ENCODE measurements at regions not wholly inside any gene's neighbourhood (a gene's known extent, or its start where the extent isn't known, plus 50 kb on each side); places are given as distances from the start of the nearest gene placed in this dataset.

- FAIRE-seq: no peak
- DNase-seq (ENCODE audit: insufficient read length): no peak
- TF ChIP-seq POLR2A (IDR thresholded peaks at IDR 0.05; ENCODE audit: low read depth, low read length): no peak
- TF ChIP-seq TAF1 (IDR thresholded peaks at IDR 0.05; ENCODE audit: borderline replicate concordance, low read depth, low read length): no peak
- no peak for TF ChIP-seq POLR2AphosphoS5 (IDR thresholded peaks at IDR 0.05; ENCODE audit: low read depth, low read length)
Measured at GRCh38 chr16:73396556-73396955, 348.6 kb upstream of the ZFHX3 start.

GRCh38 chr16:73390936-73391335 is 343.0 kb upstream of the ZFHX3 start:
- DNase-seq (ENCODE audit: insufficient read length) (no peak), FAIRE-seq (no peak)
- TF ChIP-seq POLR2A (IDR thresholded peaks at IDR 0.05; ENCODE audit: low read depth, low read length): no peak
- TF ChIP-seq POLR2AphosphoS5 (IDR thresholded peaks at IDR 0.05; ENCODE audit: low read depth, low read length): no peak
- TF ChIP-seq TAF1 (IDR thresholded peaks at IDR 0.05; ENCODE audit: borderline replicate concordance, low read depth, low read length): no peak

GRCh38 chr16:73390491-73390890 is 342.6 kb upstream of the ZFHX3 start:
- FAIRE-seq: no peak
- no peak for TF ChIP-seq TAF1 (IDR thresholded peaks at IDR 0.05; ENCODE audit: borderline replicate concordance, low read depth, low read length)
- no peak for TF ChIP-seq POLR2AphosphoS5 (IDR thresholded peaks at IDR 0.05; ENCODE audit: low read depth, low read length)
- no peak for TF ChIP-seq POLR2A (IDR thresholded peaks at IDR 0.05; ENCODE audit: low read depth, low read length)
- no peak for DNase-seq (ENCODE audit: insufficient read length)

GRCh38 chr16:73389085-73389484 is 341.2 kb upstream of the ZFHX3 start:
- FAIRE-seq (no peak), DNase-seq (ENCODE audit: insufficient read length) (no peak)
- TF ChIP-seq POLR2A (IDR thresholded peaks at IDR 0.05; ENCODE audit: low read depth, low read length) (no peak), TAF1 (IDR thresholded peaks at IDR 0.05; ENCODE audit: borderline replicate concordance, low read depth, low read length) (no peak), POLR2AphosphoS5 (IDR thresholded peaks at IDR 0.05; ENCODE audit: low read depth, low read length) (no peak)

- no peak for DNase-seq (ENCODE audit: insufficient read length)
- FAIRE-seq: no peak
- TF ChIP-seq POLR2A (IDR thresholded peaks at IDR 0.05; ENCODE audit: low read depth, low read length) (no peak), POLR2AphosphoS5 (IDR thresholded peaks at IDR 0.05; ENCODE audit: low read depth, low read length) (no peak), TAF1 (IDR thresholded peaks at IDR 0.05; ENCODE audit: borderline replicate concordance, low read depth, low read length) (no peak)
Measured at GRCh38 chr16:73387979-73388378, 340.1 kb upstream of the ZFHX3 start.

GRCh38 chr16:73385696-73386095 is 337.8 kb upstream of the ZFHX3 start:
- TF ChIP-seq TAF1 (IDR thresholded peaks at IDR 0.05; ENCODE audit: borderline replicate concordance, low read depth, low read length): no peak
- TF ChIP-seq POLR2AphosphoS5 (IDR thresholded peaks at IDR 0.05; ENCODE audit: low read depth, low read length): no peak
- no peak for TF ChIP-seq POLR2A (IDR thresholded peaks at IDR 0.05; ENCODE audit: low read depth, low read length)
- no peak for DNase-seq (ENCODE audit: insufficient read length)
- no peak for FAIRE-seq

GRCh38 chr16:73384506-73385089 is 336.7 kb upstream of the ZFHX3 start:
- DNase-seq (ENCODE audit: insufficient read length) (no peak), FAIRE-seq (no peak)
- TF ChIP-seq POLR2AphosphoS5 (IDR thresholded peaks at IDR 0.05; ENCODE audit: low read depth, low read length) (no peak), POLR2A (IDR thresholded peaks at IDR 0.05; ENCODE audit: low read depth, low read length) (no peak), TAF1 (IDR thresholded peaks at IDR 0.05; ENCODE audit: borderline replicate concordance, low read depth, low read length) (no peak)

GRCh38 chr16:73383988-73384365 is 336.0 kb upstream of the ZFHX3 start:
- DNase-seq (ENCODE audit: insufficient read length): no peak
- no peak for FAIRE-seq
- TF ChIP-seq POLR2A (IDR thresholded peaks at IDR 0.05; ENCODE audit: low read depth, low read length) (no peak), POLR2AphosphoS5 (IDR thresholded peaks at IDR 0.05; ENCODE audit: low read depth, low read length) (no peak), TAF1 (IDR thresholded peaks at IDR 0.05; ENCODE audit: borderline replicate concordance, low read depth, low read length) (no peak)

GRCh38 chr16:73383195-73383987 is 335.5 kb upstream of the ZFHX3 start:
- TF ChIP-seq POLR2AphosphoS5 (IDR thresholded peaks at IDR 0.05; ENCODE audit: low read depth, low read length) (no peak), POLR2A (IDR thresholded peaks at IDR 0.05; ENCODE audit: low read depth, low read length) (no peak), TAF1 (IDR thresholded peaks at IDR 0.05; ENCODE audit: borderline replicate concordance, low read depth, low read length) (no peak)
- FAIRE-seq: no peak
- DNase-seq (ENCODE audit: insufficient read length): no peak

GRCh38 chr16:73378471-73378870 is 330.5 kb upstream of the ZFHX3 start:
- TF ChIP-seq POLR2A (IDR thresholded peaks at IDR 0.05; ENCODE audit: low read depth, low read length) (no peak), POLR2AphosphoS5 (IDR thresholded peaks at IDR 0.05; ENCODE audit: low read depth, low read length) (no peak), TAF1 (IDR thresholded peaks at IDR 0.05; ENCODE audit: borderline replicate concordance, low read depth, low read length) (no peak)
- FAIRE-seq (no peak), DNase-seq (ENCODE audit: insufficient read length) (no peak)

GRCh38 chr16:73371584-73372319 is 323.8 kb upstream of the ZFHX3 start:
- DNase-seq (ENCODE audit: insufficient read length) (no peak), FAIRE-seq (no peak)
- TF ChIP-seq POLR2A (IDR thresholded peaks at IDR 0.05; ENCODE audit: low read depth, low read length) (no peak), TAF1 (IDR thresholded peaks at IDR 0.05; ENCODE audit: borderline replicate concordance, low read depth, low read length) (no peak), POLR2AphosphoS5 (IDR thresholded peaks at IDR 0.05; ENCODE audit: low read depth, low read length) (no peak)
